Spleen (tissue), 3 donors: ENCODE measurements at regions not wholly inside any gene's neighbourhood (a gene's known extent, or its start where the extent isn't known, plus 50 kb on each side); places are given as distances from the start of the nearest gene placed in this dataset.

Source experiments
- POLR2A ChIP-seq, 3 donors: fragments of 450-650 bp; IDR thresholded peaks; one replicate each; pipeline ENCODE4 v1.5.1; 2017; ENCODE audit warnings: antibody characterized with exemption in 3 of 3, mild to moderate bottlenecking in 1 of 3
- POLR2AphosphoS5 ChIP-seq, 3 donors: sonication (generic); formaldehyde crosslinking; IDR thresholded peaks; one replicate each; pipeline ENCODE4 v1.5.1; 2017; ENCODE audit warnings: antibody characterized with exemption in 3 of 3

GRCh38 chr15:45762726-45763125, 127.9 kb downstream of the SQOR start:
- TF ChIP-seq POLR2A (IDR thresholded peaks at IDR 0.05) (no peak), POLR2AphosphoS5 (IDR thresholded peaks at IDR 0.05) (no peak)
